ENCODE measurements at regions not wholly inside any gene's neighbourhood (a gene's known extent, or its start where the extent isn't known, plus 50 kb on each side); places are given as distances from the start of the nearest gene placed in this dataset.

GRCh38 chr14:97250931-97251330 is 453.7 kb downstream of the VRK1 start:
- TF ChIP-seq CTCF (IDR thresholded peaks at IDR 0.05) (no peak), ZFX (IDR thresholded peaks at IDR 0.05; ENCODE audit: borderline replicate concordance) (no peak)
- H3K27ac ChIP-seq, result no peak overlapping the region

- TF ChIP-seq CTCF (IDR thresholded peaks at IDR 0.05), result no peak
- no peak for TF ChIP-seq ZFX (IDR thresholded peaks at IDR 0.05; ENCODE audit: borderline replicate concordance)
- H3K27ac ChIP-seq, result no peak overlapping the region
Measured at GRCh38 chr14:97251491-97252155, 454.4 kb downstream of the VRK1 start.

- TF ChIP-seq CTCF (IDR thresholded peaks at IDR 0.05) (no peak), ZFX (IDR thresholded peaks at IDR 0.05; ENCODE audit: borderline replicate concordance) (no peak)
- no peak overlapping the region for H3K27ac ChIP-seq
Measured at GRCh38 chr14:97253756-97254155, 456.6 kb downstream of the VRK1 start.

GRCh38 chr14:97262336-97262735 is 465.2 kb downstream of the VRK1 start:
- TF ChIP-seq CTCF (IDR thresholded peaks at IDR 0.05) (no peak), ZFX (IDR thresholded peaks at IDR 0.05; ENCODE audit: borderline replicate concordance) (no peak)
- H3K27ac ChIP-seq, result no peak overlapping the region

- no peak overlapping the region for H3K27ac ChIP-seq
- TF ChIP-seq CTCF (IDR thresholded peaks at IDR 0.05) (no peak), ZFX (IDR thresholded peaks at IDR 0.05; ENCODE audit: borderline replicate concordance) (no peak)
Measured at GRCh38 chr14:97264516-97265230, 467.5 kb downstream of the VRK1 start.

- no peak for TF ChIP-seq ZFX (IDR thresholded peaks at IDR 0.05; ENCODE audit: borderline replicate concordance)
- TF ChIP-seq CTCF (IDR thresholded peaks at IDR 0.05), result no peak
- no peak overlapping the region for H3K27ac ChIP-seq
Measured at GRCh38 chr14:97266653-97267052, 469.5 kb downstream of the VRK1 start.

GRCh38 chr14:97267509-97267908 is 470.3 kb downstream of the VRK1 start:
- H3K27ac ChIP-seq, result no peak overlapping the region
- TF ChIP-seq CTCF (IDR thresholded peaks at IDR 0.05) (no peak), ZFX (IDR thresholded peaks at IDR 0.05; ENCODE audit: borderline replicate concordance) (no peak)
